ENCODE measurements at regions not wholly inside any gene's neighbourhood (a gene's known extent, or its start where the extent isn't known, plus 50 kb on each side); places are given as distances from the start of the nearest gene placed in this dataset.

- Mint-ChIP-seq H3K4me1 (ENCODE audit: unreplicated experiment) (peaks cover 23% of the 10 kb centered on the region), H3K27ac (ENCODE audit: unreplicated experiment) (no peak overlapping the region), H3K27me3 (ENCODE audit: unreplicated experiment) (peaks cover 4% of the 10 kb centered on the region), H3K4me3 (ENCODE audit: unreplicated experiment) (no peak overlapping the region), H3K9me3 (ENCODE audit: unreplicated experiment) (no peaks in the 10 kb centered on the region), H3K36me3 (ENCODE audit: unreplicated experiment) (no peaks in the 10 kb centered on the region)
- DNase-seq (ENCODE audit: extremely low spot score, unreplicated experiment), result no peak
- TF ChIP-seq CTCF (IDR thresholded peaks at IDR 0.05), result no peak
Observed at GRCh38 chr20:60252866-60253265, 294.6 kb downstream of the CDH26 start.

GRCh38 chr20:60253471-60253870, 295.2 kb downstream of the CDH26 start:
- no peak for TF ChIP-seq CTCF (IDR thresholded peaks at IDR 0.05)
- Mint-ChIP-seq H3K27me3 (ENCODE audit: unreplicated experiment) (peaks cover 8% of the 10 kb centered on the region), H3K4me3 (ENCODE audit: unreplicated experiment) (no peak overlapping the region), H3K36me3 (ENCODE audit: unreplicated experiment) (no peaks in the 10 kb centered on the region), H3K4me1 (ENCODE audit: unreplicated experiment) (peaks cover 23% of the 10 kb centered on the region), H3K9me3 (ENCODE audit: unreplicated experiment) (no peaks in the 10 kb centered on the region), H3K27ac (ENCODE audit: unreplicated experiment) (no peak overlapping the region)
- no peak for DNase-seq (ENCODE audit: extremely low spot score, unreplicated experiment)

GRCh38 chr20:60254901-60255411, 296.7 kb downstream of the CDH26 start:
- H3K4me1 Mint-ChIP-seq (ENCODE audit: unreplicated experiment), result peaks cover 15% of the 10 kb centered on the region
- TF ChIP-seq CTCF (IDR thresholded peaks at IDR 0.05), result no peak
- H3K4me3 Mint-ChIP-seq (ENCODE audit: unreplicated experiment), result no peak overlapping the region

GRCh38 chr20:60255415-60255814, 297.2 kb downstream of the CDH26 start:
- H3K9me3 Mint-ChIP-seq (ENCODE audit: unreplicated experiment), result no peaks in the 10 kb centered on the region
- no peak overlapping the region for H3K4me3 Mint-ChIP-seq (ENCODE audit: unreplicated experiment)
- H3K27ac Mint-ChIP-seq (ENCODE audit: unreplicated experiment), result no peak overlapping the region
- TF ChIP-seq CTCF (IDR thresholded peaks at IDR 0.05), result no peak
- H3K4me1 Mint-ChIP-seq (ENCODE audit: unreplicated experiment), result peaks cover 12% of the 10 kb centered on the region
- H3K27me3 Mint-ChIP-seq (ENCODE audit: unreplicated experiment), result peaks cover 10% of the 10 kb centered on the region
- H3K36me3 Mint-ChIP-seq (ENCODE audit: unreplicated experiment), result no peaks in the 10 kb centered on the region
- DNase-seq (ENCODE audit: extremely low spot score, unreplicated experiment), result no peak

More at GRCh38 chr20:60254901-60255411, 296.7 kb downstream of the CDH26 start:
- no peak for DNase-seq (ENCODE audit: extremely low spot score, unreplicated experiment)
- no peaks in the 10 kb centered on the region for H3K36me3 Mint-ChIP-seq (ENCODE audit: unreplicated experiment)
- no peaks in the 10 kb centered on the region for H3K9me3 Mint-ChIP-seq (ENCODE audit: unreplicated experiment)
- H3K27me3 Mint-ChIP-seq (ENCODE audit: unreplicated experiment), result peaks cover 10% of the 10 kb centered on the region
- H3K27ac Mint-ChIP-seq (ENCODE audit: unreplicated experiment), result no peak overlapping the region

GRCh38 chr20:60255866-60256265, 297.6 kb downstream of the CDH26 start:
- no peak for TF ChIP-seq CTCF (IDR thresholded peaks at IDR 0.05)
- Mint-ChIP-seq H3K4me1 (ENCODE audit: unreplicated experiment) (peaks cover 12% of the 10 kb centered on the region), H3K27me3 (ENCODE audit: unreplicated experiment) (peaks cover 10% of the 10 kb centered on the region), H3K9me3 (ENCODE audit: unreplicated experiment) (no peaks in the 10 kb centered on the region), H3K27ac (ENCODE audit: unreplicated experiment) (no peak overlapping the region), H3K36me3 (ENCODE audit: unreplicated experiment) (no peaks in the 10 kb centered on the region), H3K4me3 (ENCODE audit: unreplicated experiment) (no peak overlapping the region)
- no peak for DNase-seq (ENCODE audit: extremely low spot score, unreplicated experiment)
